ENCODE measurements at regions not wholly inside any gene's neighbourhood (a gene's known extent, or its start where the extent isn't known, plus 50 kb on each side); places are given as distances from the start of the nearest gene placed in this dataset.

DNA sequence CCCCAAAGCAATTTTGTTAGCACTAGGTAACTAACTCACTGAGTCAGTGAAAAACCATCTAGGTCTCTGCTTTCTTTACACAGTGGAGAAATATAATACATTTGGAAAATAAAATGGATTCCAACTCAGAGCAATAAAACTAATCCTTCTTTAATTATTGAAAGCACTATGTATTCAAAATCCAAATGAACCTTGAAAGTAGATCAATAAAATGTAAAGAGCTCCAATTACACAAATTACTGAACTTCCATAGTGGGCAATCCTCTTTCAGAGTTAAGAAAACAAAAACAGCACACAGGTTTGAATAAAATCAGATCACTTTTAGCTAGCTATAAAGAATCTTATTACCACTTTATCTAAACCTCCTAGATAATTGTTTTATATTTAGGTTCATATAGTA, 208.1 kb downstream of the NR4A2 start:
- TF ChIP-seq ERF (CRISPR knock-in tag; IDR thresholded peaks at IDR 0.05) (no peak), ZC3H11A (IDR thresholded peaks at IDR 0.05; ENCODE audit: low read depth, low read length) (no peak), DNMT1 (IDR thresholded peaks at IDR 0.05) (no peak), TOE1 (IDR thresholded peaks at IDR 0.05; ENCODE audit: borderline replicate concordance) (no peak), TOE1 (CRISPR knock-in tag; IDR thresholded peaks at IDR 0.05; ENCODE audit: borderline replicate concordance, low read depth) (no peak), CHCHD3 (CRISPR knock-in tag; IDR thresholded peaks at IDR 0.05) (no peak), POLR2A (conservative IDR thresholded peaks at IDR 0.05) (no peak), TBP (optimal IDR thresholded peaks at IDR 0.05; ENCODE audit: low read depth, low read length) (no peak), ZFP36 (IDR thresholded peaks at IDR 0.05; ENCODE audit: low read depth, low read length, partially characterized antibody) (no peak), ESRRB (CRISPR knock-in tag; IDR thresholded peaks at IDR 0.05; ENCODE audit: borderline replicate concordance) (no peak), POLR2AphosphoS5 (IDR thresholded peaks at IDR 0.05; ENCODE audit: control insufficient read depth, insufficient read depth, low read depth, low read length) (no peak), RAD21 (CRISPR knock-in tag; conservative IDR thresholded peaks at IDR 0.05 in 1 of 2, IDR thresholded peaks at IDR 0.05 in 1 of 2) (no peak), NCOA1 (IDR thresholded peaks at IDR 0.05; ENCODE audit: low read depth) (no peak)
- TF ChIP-seq, protein P1, sequence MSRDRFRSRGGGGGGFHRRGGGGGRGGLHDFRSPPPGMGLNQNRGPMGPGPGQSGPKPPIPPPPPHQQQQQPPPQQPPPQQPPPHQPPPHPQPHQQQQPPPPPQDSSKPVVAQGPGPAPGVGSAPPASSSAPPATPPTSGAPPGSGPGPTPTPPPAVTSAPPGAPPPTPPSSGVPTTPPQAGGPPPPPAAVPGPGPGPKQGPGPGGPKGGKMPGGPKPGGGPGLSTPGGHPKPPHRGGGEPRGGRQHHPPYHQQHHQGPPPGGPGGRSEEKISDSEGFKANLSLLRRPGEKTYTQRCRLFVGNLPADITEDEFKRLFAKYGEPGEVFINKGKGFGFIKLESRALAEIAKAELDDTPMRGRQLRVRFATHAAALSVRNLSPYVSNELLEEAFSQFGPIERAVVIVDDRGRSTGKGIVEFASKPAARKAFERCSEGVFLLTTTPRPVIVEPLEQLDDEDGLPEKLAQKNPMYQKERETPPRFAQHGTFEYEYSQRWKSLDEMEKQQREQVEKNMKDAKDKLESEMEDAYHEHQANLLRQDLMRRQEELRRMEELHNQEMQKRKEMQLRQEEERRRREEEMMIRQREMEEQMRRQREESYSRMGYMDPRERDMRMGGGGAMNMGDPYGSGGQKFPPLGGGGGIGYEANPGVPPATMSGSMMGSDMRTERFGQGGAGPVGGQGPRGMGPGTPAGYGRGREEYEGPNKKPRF (IDR thresholded peaks at IDR 0.05; ENCODE audit: low read depth, low read length) = no peak

Measured in K562 (cell line).